Prostate gland (tissue), 2 donors: ENCODE measurements at regions not wholly inside any gene's neighbourhood (a gene's known extent, or its start where the extent isn't known, plus 50 kb on each side); places are given as distances from the start of the nearest gene placed in this dataset.
"Not testable (repeated sequence)": the region's sequence is repeated elsewhere in the genome, so short reads cannot be mapped to it uniquely, and the experiment has no call there.

ENCODE experiments used
- DNase-seq: peaks from one replicate; pipeline ENCODE4 v3.0.0-alpha.2; 2019; ENCODE audit warnings: low spot score
- H3K27ac ChIP-seq, 2 donors: fragments of 200-600 bp; sonication (generic); 2 replicates each; pipeline ENCODE4 v1.5.1; 2017 to 2019
- H3K27me3 ChIP-seq: fragments of 200-600 bp; sonication (generic); replicated peaks from 2 replicates; pipeline ENCODE4 v1.5.1; 2019; ENCODE audit not compliant: insufficient read depth
- H3K36me3 ChIP-seq, 2 donors: fragments of 200-600 bp; sonication (generic); 1 replicate in 1 of 2; 2 replicates in 1 of 2; pipeline versions ENCODE4 v1.5.1 to v1.8.1; 2017 to 2019
- H3K4me1 ChIP-seq: fragments of 200-600 bp; sonication (generic); replicated peaks from 2 replicates; pipeline ENCODE4 v1.5.1; 2019
- H3K4me3 ChIP-seq, 2 donors: fragments of 200-600 bp; sonication (generic); 2 replicates each; pipeline ENCODE4 v1.5.1; 2017 to 2019
- H3K9me3 ChIP-seq: fragments of 200-600 bp; sonication (generic); 2 replicates; pipeline ENCODE4 v1.5.1; 2017
- CTCF ChIP-seq, 4 experiments: fragments of 200-600 bp in 2 of 4; fragments of 450-650 bp in 2 of 4; sonication (generic) in 2 of 4; IDR thresholded peaks; 1 replicate in 3 of 4; 2 replicates in 1 of 4; pipeline ENCODE4 v1.5.1; 2016 to 2019; ENCODE audit warnings: antibody characterized with exemption in 4 of 4, mild to moderate bottlenecking in 2 of 4, moderate library complexity in 2 of 4
- POLR2A ChIP-seq: fragments of 450-650 bp; IDR thresholded peaks from one replicate; pipeline ENCODE4 v1.6.1; 2016; ENCODE audit warnings: antibody characterized with exemption, mild to moderate bottlenecking
- POLR2AphosphoS5 ChIP-seq: sonication (generic); formaldehyde crosslinking; IDR thresholded peaks from one replicate; pipeline ENCODE4 v1.6.1; 2017; ENCODE audit warnings: antibody characterized with exemption
- WGBS: methylation state at CpG from one replicate; pipeline ENCODE4 v1.1.5; 2018; 5-methylcytosine and 5-hydroxymethylcytosine counted together
- intact Hi-C: fragments of 100-400 bp; cut with DNase I; formaldehyde crosslinking; loops from one replicate; pipeline ENCODE4 v1.14.2; 2022

DNA sequence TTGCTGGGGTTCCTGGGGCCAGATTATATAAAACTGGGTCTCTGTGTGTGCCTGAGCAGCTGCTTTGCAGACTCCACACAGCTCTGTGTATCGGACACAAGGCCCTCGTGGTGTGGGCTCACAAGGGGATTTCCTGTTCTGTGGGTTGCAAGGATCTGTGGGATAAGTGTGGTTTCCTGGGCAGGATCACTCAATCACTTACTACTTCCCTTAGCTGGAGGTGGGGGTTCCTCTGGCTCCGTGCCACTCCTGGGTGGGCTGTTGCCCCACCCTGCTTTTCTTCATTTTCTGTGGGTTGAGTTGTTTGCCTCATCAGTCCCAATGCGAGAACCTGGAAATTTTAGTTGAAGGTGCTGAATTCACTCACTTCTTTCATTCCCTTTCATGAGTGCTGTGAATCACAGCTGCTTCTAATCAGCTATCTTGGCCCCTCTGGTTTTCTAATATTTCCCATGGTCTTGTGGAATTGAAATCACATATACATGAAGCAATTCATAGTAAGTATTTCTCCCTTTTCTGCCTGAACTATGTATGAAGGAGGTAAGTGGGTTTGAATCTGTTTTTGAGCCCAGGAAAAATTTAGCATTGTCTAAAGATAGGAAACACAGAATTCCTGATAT, 196.3 kb downstream of the DCDC2C start:
- 74% methylated on average over 4 of the region's 4 CpGs for WGBS
- H3K36me3 ChIP-seq: no peaks in the 10 kb centered on the region
- no peaks in the 10 kb centered on the region for H3K9me3 ChIP-seq
- H3K27me3 ChIP-seq: no peaks in the 10 kb centered on the region
- TF ChIP-seq CTCF (IDR thresholded peaks at IDR 0.05) (no peak), POLR2A (no peak), POLR2AphosphoS5 (no peak)
- H3K4me1 ChIP-seq: no peaks in the 10 kb centered on the region
- DNase-seq: no peak
- H3K27ac ChIP-seq: no peak overlapping the region
- H3K4me3 ChIP-seq: no peak overlapping the region
- intact Hi-C loops: no loop called here

DNA sequence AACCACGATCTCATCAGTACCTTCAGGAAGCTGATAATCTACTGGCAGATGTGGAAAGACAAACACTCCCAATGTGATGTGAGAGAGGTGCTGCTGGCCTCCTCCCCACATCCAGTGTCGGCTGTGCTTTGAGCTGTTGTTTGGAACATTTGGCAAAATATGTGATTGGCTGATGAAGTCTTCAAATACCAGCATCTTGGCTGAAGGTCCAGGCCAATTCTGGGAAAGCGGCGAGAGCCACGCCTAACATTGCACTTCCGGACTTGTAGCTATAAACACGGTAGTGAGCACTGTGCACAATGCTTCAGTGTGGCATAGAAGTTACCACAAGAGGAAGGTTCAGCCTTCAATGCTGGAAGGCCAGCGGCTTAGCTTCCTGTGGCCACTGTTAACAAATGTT, 198.8 kb downstream of the DCDC2C start:
- no peak for DNase-seq

DNA sequence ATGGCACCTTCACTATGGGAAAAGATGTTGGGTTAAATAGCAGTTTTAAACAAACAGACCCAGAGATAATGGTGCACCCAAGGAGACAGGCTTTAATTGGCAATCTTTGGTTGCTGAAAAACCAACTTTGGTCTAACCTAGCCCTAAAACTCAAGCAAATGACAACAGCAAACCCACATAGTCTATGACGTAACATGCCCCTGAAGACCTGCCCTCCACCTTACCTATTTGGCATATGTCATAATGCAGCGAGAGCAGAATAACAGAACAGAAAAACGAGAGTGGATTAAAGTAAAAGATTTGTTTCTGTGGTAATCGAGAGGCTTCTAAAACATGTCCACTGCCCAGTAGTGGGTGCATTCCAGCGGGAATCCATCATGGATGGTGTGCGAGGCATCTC, 200.7 kb downstream of the DCDC2C start:
- Histone ChIP-seq H3K9me3 (no peaks in the 10 kb centered on the region), H3K4me1 (no peaks in the 10 kb centered on the region), H3K36me3 (no peaks in the 10 kb centered on the region), H3K4me3 (no peak overlapping the region), H3K27me3 (no peaks in the 10 kb centered on the region), H3K27ac (no peak overlapping the region)
- intact Hi-C loops: no loop called here
- 90% methylated on average over 6 of the region's 6 CpGs for WGBS
- no peak for DNase-seq
- TF ChIP-seq CTCF (IDR thresholded peaks at IDR 0.05) (no peak), POLR2A (no peak), POLR2AphosphoS5 (no peak)

More for the DNA sequence above, 198.8 kb downstream of the DCDC2C start:
- H3K27me3 ChIP-seq: no peaks in the 10 kb centered on the region
- H3K27ac ChIP-seq: no peak overlapping the region
- H3K4me3 ChIP-seq: no peak overlapping the region
- 69% methylated on average over 8 of the region's 8 CpGs for WGBS
- H3K9me3 ChIP-seq: no peaks in the 10 kb centered on the region
- no peaks in the 10 kb centered on the region for H3K4me1 ChIP-seq
- intact Hi-C loops: no loop called here
- TF ChIP-seq POLR2AphosphoS5: no peak
- TF ChIP-seq POLR2A: no peak
- TF ChIP-seq CTCF (IDR thresholded peaks at IDR 0.05): no peak
- H3K36me3 ChIP-seq: no peaks in the 10 kb centered on the region

DNA sequence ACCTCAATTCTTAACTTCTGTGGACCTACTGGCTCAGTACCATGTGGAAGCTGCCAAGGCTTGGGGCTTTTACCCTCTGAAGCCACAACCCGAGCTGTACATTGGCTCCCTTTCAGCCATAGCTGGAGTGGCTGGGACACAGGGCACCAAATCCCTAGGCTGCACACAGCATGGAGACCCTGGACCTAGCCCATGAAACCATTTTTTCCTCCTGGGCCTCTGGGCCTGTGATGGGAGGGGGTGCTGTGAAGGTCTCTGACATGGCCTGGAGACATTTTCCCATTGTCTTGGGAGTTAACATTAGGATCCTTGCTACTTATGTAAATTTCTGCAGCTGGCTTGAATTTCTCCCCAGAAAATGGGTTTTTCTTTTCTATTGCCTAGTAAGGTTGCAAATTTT, 205.1 kb downstream of the DCDC2C start:
- 100% methylated on average over 1 of the region's 1 CpG for WGBS
- H3K9me3 ChIP-seq, H3K27ac ChIP-seq, intact Hi-C loops, H3K4me3 ChIP-seq, DNase-seq, H3K4me1 ChIP-seq, H3K36me3 ChIP-seq, H3K27me3 ChIP-seq: not testable (repeated sequence)

DNA sequence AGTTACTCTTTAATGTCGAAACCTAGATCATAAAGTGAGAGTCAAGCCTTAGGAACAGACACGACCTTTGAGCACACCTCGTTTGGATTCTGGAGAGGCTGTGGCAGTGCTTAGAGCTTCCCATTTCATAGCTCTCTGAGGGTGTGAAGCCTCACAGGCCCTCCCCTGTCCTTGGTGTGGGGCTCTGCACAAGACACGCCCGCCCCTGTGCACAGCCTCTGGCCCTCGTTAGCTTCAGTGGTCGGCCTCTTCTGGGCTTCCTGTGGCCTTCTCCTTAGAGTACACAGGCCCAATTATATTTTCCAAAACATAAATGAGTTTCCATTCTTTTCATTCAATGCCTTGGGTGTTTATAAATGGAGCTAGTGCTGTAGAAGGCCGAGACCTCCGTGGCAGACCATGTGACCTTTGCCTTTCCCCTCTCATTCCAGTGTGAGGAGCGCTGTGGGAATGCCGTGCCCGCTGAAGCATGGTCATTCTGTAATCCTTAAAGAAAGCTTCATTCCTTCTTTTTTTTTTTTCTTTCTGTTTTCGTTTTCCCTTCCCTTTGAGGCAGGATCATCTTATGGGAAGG, 208.6 kb downstream of the DCDC2C start:
- WGBS: 86% methylated on average over 13 of the region's 13 CpGs
- H3K36me3 ChIP-seq: no peaks in the 10 kb centered on the region
- no peak for DNase-seq
- TF ChIP-seq CTCF (IDR thresholded peaks at IDR 0.05) (no peak), POLR2A (no peak), POLR2AphosphoS5 (no peak)
- H3K4me3 ChIP-seq: no peak overlapping the region
- no peak overlapping the region for H3K27ac ChIP-seq
- intact Hi-C loops: no loop called here
- no peaks in the 10 kb centered on the region for H3K27me3 ChIP-seq
- no peaks in the 10 kb centered on the region for H3K9me3 ChIP-seq
- H3K4me1 ChIP-seq: no peaks in the 10 kb centered on the region
